NK-92 treated with Interleukin-12 subunit alpha and Interleukin-12 subunit beta, amount 100 ng/mL, for 24 hours (cell line): ENCODE measurements at regions not wholly inside any gene's neighbourhood (a gene's known extent, or its start where the extent isn't known, plus 50 kb on each side); places are given as distances from the start of the nearest gene placed in this dataset.
A peak's percentile ranks its signal among the peaks of the same experiment; 100 is the strongest.

ENCODE experiments used
- DNase-seq: peaks from one replicate; lab custom pipeline; 2025; lab: John Stamatoyannopoulos, UW

- DNase-seq = no peak
Observed at GRCh38 chr9:27880635-27881034, 307.4 kb upstream of the C9orf72 start.

GRCh38 chr9:27888661-27889295 lies 315.5 kb upstream of the C9orf72 start:
- peak; percentile 2 for DNase-seq

GRCh38 chr9:27924502-27924901 lies 351.2 kb upstream of the C9orf72 start:
- no peak for DNase-seq

GRCh38 chr9:27925815-27926214 lies 352.5 kb upstream of the C9orf72 start:
- DNase-seq = no peak

GRCh38 chr9:27929841-27930240 lies 356.6 kb upstream of the C9orf72 start:
- no peak for DNase-seq

- no peak for DNase-seq
Observed at GRCh38 chr9:27933210-27934025, 360.1 kb upstream of the C9orf72 start.

- no peak for DNase-seq
Observed at GRCh38 chr9:27934471-27934870, 361.2 kb upstream of the C9orf72 start.

- no peak for DNase-seq
Observed at GRCh38 chr9:27939186-27939585, 365.9 kb upstream of the C9orf72 start.

GRCh38 chr9:27940535-27940934 lies 367.3 kb upstream of the C9orf72 start:
- no peak for DNase-seq

GRCh38 chr9:27943501-27943900 lies 370.2 kb upstream of the C9orf72 start:
- DNase-seq = no peak

- no peak for DNase-seq
Observed at GRCh38 chr9:27945386-27945785, 372.1 kb upstream of the C9orf72 start.

GRCh38 chr9:27950382-27950781 lies 377.1 kb upstream of the C9orf72 start:
- DNase-seq = no peak

GRCh38 chr9:27954858-27955257 lies 381.6 kb upstream of the C9orf72 start:
- no peak for DNase-seq

GRCh38 chr9:27963836-27964235 lies 390.6 kb upstream of the C9orf72 start:
- DNase-seq = no peak

- no peak for DNase-seq
Observed at GRCh38 chr9:27967210-27967609, 393.9 kb upstream of the C9orf72 start.

GRCh38 chr9:27977931-27978330 lies 404.6 kb upstream of the C9orf72 start:
- DNase-seq = no peak

- no peak for DNase-seq
Observed at GRCh38 chr9:27985714-27986113, 412.4 kb upstream of the C9orf72 start.

- no peak for DNase-seq
Observed at GRCh38 chr9:27990524-27990923, 417.2 kb upstream of the C9orf72 start.

- no peak for DNase-seq
Observed at GRCh38 chr9:27991221-27991620, 417.9 kb upstream of the C9orf72 start.

- no peak for DNase-seq
Observed at GRCh38 chr9:28001096-28001495, 427.8 kb upstream of the C9orf72 start.

GRCh38 chr9:28004900-28005299 lies 431.6 kb upstream of the C9orf72 start:
- no peak for DNase-seq

GRCh38 chr9:28005779-28006178 lies 432.5 kb upstream of the C9orf72 start:
- no peak for DNase-seq

GRCh38 chr9:28007097-28007817 lies 434.0 kb upstream of the C9orf72 start:
- DNase-seq = no peak
